ENCODE measurements at regions not wholly inside any gene's neighbourhood (a gene's known extent, or its start where the extent isn't known, plus 50 kb on each side); places are given as distances from the start of the nearest gene placed in this dataset.

DNA sequence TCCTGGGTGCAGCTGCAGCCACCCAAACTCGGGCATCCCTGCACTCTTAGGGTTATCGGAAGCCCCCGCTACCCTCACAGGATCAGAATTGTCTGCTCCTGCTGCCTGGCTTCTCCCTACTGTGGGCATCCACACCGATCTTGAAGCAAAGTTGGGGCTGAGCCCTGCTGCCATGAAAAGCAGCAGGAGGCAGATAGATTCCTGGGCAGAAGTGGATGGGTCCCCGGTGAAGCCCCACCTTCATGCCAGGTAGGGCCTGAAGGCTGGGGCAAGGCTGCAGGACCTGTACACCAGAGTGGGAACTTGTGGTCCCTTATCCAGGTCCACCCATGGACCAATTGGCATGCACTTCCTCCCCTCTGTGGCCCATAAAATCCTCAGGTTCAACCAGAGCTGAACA, 922.6 kb upstream of the KCND2 start (continued):
- TF ChIP-seq JUNB (IDR thresholded peaks at IDR 0.05; ENCODE audit: unreplicated experiment) (no peak), ZNF114 (CRISPR knock-in tag; IDR thresholded peaks at IDR 0.05) (no peak), POLR2AphosphoS5 (IDR thresholded peaks at IDR 0.05; ENCODE audit: low read depth) (no peak), REST (IDR thresholded peaks at IDR 0.05; ENCODE audit: unreplicated experiment) (no peak), CREB1 (CRISPR knock-in tag; IDR thresholded peaks at IDR 0.05; ENCODE audit: low read depth) (no peak), STAT1 (IDR thresholded peaks at IDR 0.05; ENCODE audit: unreplicated experiment) (no peak), EZH2 (IDR thresholded peaks at IDR 0.05; ENCODE audit: low read depth, unreplicated experiment) (no peak), EZH2phosphoT487 (IDR thresholded peaks at IDR 0.05; ENCODE audit: unreplicated experiment) (no peak), NANOG (IDR thresholded peaks at IDR 0.05; ENCODE audit: borderline replicate concordance) (no peak), ZNF331 (CRISPR knock-in tag; IDR thresholded peaks at IDR 0.05; ENCODE audit: low read depth) (no peak)
- TF ChIP-seq, protein P1, sequence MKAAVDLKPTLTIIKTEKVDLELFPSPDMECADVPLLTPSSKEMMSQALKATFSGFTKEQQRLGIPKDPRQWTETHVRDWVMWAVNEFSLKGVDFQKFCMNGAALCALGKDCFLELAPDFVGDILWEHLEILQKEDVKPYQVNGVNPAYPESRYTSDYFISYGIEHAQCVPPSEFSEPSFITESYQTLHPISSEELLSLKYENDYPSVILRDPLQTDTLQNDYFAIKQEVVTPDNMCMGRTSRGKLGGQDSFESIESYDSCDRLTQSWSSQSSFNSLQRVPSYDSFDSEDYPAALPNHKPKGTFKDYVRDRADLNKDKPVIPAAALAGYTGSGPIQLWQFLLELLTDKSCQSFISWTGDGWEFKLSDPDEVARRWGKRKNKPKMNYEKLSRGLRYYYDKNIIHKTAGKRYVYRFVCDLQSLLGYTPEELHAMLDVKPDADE (IDR thresholded peaks at IDR 0.05) = no peak

GRCh38 chr7:119351320-119351719, 921.7 kb upstream of the KCND2 start:
- Histone ChIP-seq H3K4me3 (no peak overlapping the region), H3K27ac (ENCODE audit: low read depth) (no peak overlapping the region), H3K79me2 (replicated peaks; ENCODE audit: insufficient read depth) (no peaks in the 10 kb centered on the region), H3K4me1 (ENCODE audit: insufficient read depth) (no peaks in the 10 kb centered on the region), H3K27me3 (ENCODE audit: insufficient read depth) (no peaks in the 10 kb centered on the region), H3K36me3 (ENCODE audit: insufficient read depth) (no peaks in the 10 kb centered on the region), H3K9me2 (ENCODE audit: insufficient read depth) (no peaks in the 10 kb centered on the region), H4K20me1 (replicated peaks; ENCODE audit: insufficient read depth) (no peaks in the 10 kb centered on the region), H3F3A (replicated peaks; ENCODE audit: low read depth) (no peaks in the 10 kb centered on the region), H3K4me2 (no peak overlapping the region), H2AFZ (no peak overlapping the region)
- Mint-ChIP-seq H3K36me3 (ENCODE audit: low read depth) (no peaks in the 10 kb centered on the region), H3K4me1 (no peaks in the 10 kb centered on the region), H3K4me3 (no peak overlapping the region), H3K27ac (no peak overlapping the region), H3K27me3 (ENCODE audit: insufficient read depth, low read depth, poor library complexity) (no peaks in the 10 kb centered on the region), H3K9me3 (no peaks in the 10 kb centered on the region)
- ATAC-seq (no peak), DNase-seq (ENCODE audit: low spot score) (no peak)
- TF ChIP-seq CTCF (conservative IDR thresholded peaks at IDR 0.05; ENCODE audit: low read depth in 2 of 2) (no peak), EZH2phosphoT487 (IDR thresholded peaks at IDR 0.05; ENCODE audit: unreplicated experiment) (no peak), ZNF331 (CRISPR knock-in tag; IDR thresholded peaks at IDR 0.05; ENCODE audit: low read depth) (no peak)
- TF ChIP-seq, protein P1 (IDR thresholded peaks at IDR 0.05) = no peak

All from GM23338 (cell line).